BLaER1 treated with 17β-estradiol and CSF1 and Interleukin-3, amounts not matched to agents 10 nM and 100 nM (cell line): ENCODE measurements at regions not wholly inside any gene's neighbourhood (a gene's known extent, or its start where the extent isn't known, plus 50 kb on each side); places are given as distances from the start of the nearest gene placed in this dataset.

Source experiments
- H3K27ac ChIP-seq, 11 experiments: shearing (Covaris generic); formaldehyde crosslinking; 2 replicates each; pipeline ENCODE4 v1.8.1; 2022
- H3K27me3 ChIP-seq, 11 experiments: shearing (Covaris generic); formaldehyde crosslinking; 2 replicates each; pipeline ENCODE4 v1.8.1; 2022
- H3K36me3 ChIP-seq, 11 experiments: shearing (Covaris generic); formaldehyde crosslinking; 2 replicates each; pipeline ENCODE4 v1.8.1; 2022
- H3K4me1 ChIP-seq, 10 experiments: shearing (Covaris generic); formaldehyde crosslinking; 2 replicates each; pipeline ENCODE4 v1.8.1; 2022
- H3K4me2 ChIP-seq, 11 experiments: shearing (Covaris generic); formaldehyde crosslinking; 2 replicates each; pipeline ENCODE4 v1.8.1; 2022
- H3K4me3 ChIP-seq, 10 experiments: shearing (Covaris generic); formaldehyde crosslinking; 2 replicates each; pipeline ENCODE4 v1.8.1; 2022
- H3K9ac ChIP-seq, 11 experiments: shearing (Covaris generic); formaldehyde crosslinking; 2 replicates each; pipeline ENCODE4 v1.8.1; 2022
- H3K9me3 ChIP-seq, 11 experiments: shearing (Covaris generic); formaldehyde crosslinking; replicated peaks in 1 of 11; 2 replicates each; pipeline ENCODE4 v1.8.1; 2022
- H4K20me1 ChIP-seq, 11 experiments: shearing (Covaris generic); formaldehyde crosslinking; 2 replicates each; pipeline ENCODE4 v1.8.1; 2022
- Cebpa-rat ChIP-seq, 11 experiments: shearing (Covaris generic); IDR thresholded peaks; 2 replicates each; pipeline ENCODE4 v1.8.1; 2022

DNA sequence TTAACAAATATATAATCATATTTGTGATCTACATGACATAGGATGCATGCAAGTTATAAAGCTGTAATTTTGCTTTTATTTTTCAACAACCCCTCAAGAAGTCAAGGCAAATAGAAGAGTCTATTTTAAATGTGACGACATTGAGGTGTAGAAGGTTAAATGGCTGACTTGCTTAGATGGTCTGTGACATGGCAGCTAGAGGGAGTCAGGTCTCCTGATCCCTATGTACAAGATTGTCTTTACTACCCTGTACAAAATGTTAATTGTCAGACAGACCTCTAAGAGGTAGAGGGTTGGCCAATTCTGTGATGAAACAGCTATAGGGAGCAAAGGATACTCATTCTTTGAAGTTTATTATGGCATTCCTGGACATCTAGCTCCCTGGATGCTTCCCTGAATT lies 380.9 kb upstream of the MEF2C start:
- Histone ChIP-seq H3K36me3 (no peaks in the 10 kb centered on the region), H3K4me2 (no peak overlapping the region), H3K9me3 (0 out of 22 replicates have a peak, but pooled peaks cover 0 to 4% (median 0%) of the 10 kb centered on the region in 11 experiments), H3K9ac (no peak overlapping the region), H3K4me1 (peaks cover 14 to 54% (median 20%) of the 10 kb centered on the region in 10 experiments), H3K27me3 (no peaks in the 10 kb centered on the region), H3K4me3 (no peak overlapping the region), H3K27ac (no peak overlapping the region), H4K20me1 (no peaks in the 10 kb centered on the region)
- no peak for TF ChIP-seq Cebpa-rat (IDR thresholded peaks at IDR 0.05)

DNA sequence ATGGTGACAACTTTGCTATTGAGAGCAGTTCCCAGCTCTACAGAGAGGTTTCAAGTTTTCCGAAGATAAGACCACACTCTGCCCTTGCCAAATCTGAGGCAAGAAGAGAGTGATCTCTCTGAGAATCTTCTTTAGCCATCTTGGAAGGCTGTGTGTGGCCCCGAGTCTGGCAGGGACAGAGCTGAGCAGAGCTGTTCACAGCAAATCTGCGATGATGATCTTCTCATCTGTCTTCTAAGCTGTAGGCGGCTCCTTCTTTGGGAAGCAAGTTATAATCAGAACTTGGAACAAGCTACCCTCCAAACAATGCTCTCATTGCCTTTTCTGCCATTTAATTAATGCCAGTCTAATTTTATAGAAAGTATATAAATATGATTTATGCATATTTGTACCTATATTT lies 379.0 kb upstream of the MEF2C start:
- no peaks in the 10 kb centered on the region for H3K27me3 ChIP-seq
- H3K4me2 ChIP-seq = no peak overlapping the region
- no peak for TF ChIP-seq Cebpa-rat (IDR thresholded peaks at IDR 0.05)
- H3K36me3 ChIP-seq = no peaks in the 10 kb centered on the region
- no peak overlapping the region for H3K4me3 ChIP-seq
- H3K4me1 ChIP-seq = peaks cover 15 to 37% (median 25%) of the 10 kb centered on the region in 10 experiments
- no peak overlapping the region for H3K9ac ChIP-seq
- peaks cover 0 to 4% (median 0%) of the 10 kb centered on the region in 11 experiments; a peak in 1 of 22 replicates for H3K9me3 ChIP-seq
- H4K20me1 ChIP-seq = no peaks in the 10 kb centered on the region
- no peak overlapping the region for H3K27ac ChIP-seq

DNA sequence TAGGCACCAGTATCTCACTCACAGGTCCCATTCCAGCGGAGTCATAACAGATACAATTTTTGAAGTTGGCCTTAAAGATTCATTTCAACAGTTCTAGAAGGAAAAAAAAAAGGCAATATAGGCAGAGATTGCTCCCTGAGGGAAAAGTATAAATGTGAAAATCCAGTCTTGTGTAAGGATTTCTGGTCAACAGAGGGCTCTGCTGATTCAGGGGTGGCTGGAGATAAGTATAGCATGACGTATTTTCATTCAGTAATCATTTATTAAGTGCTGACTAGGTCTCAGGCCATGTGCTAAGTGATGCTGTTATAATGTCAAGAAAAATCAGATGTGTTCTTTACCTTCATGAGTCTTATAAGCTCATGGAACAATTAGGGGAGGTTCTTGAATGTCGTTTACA lies 377.3 kb upstream of the MEF2C start:
- H3K4me1 ChIP-seq = peaks cover 16 to 35% (median 31%) of the 10 kb centered on the region in 10 experiments
- no peak overlapping the region for H3K4me3 ChIP-seq
- TF ChIP-seq Cebpa-rat (IDR thresholded peaks at IDR 0.05) = no peak
- peaks cover 0 to 10% (median 0%) of the 10 kb centered on the region in 11 experiments; a peak in 1 of 22 replicates for H3K9me3 ChIP-seq
- peak overlapping the region in 10 of 11 experiments; percentile 11 to 85 (median 72); a peak in 12 of 22 replicates for H3K4me2 ChIP-seq
- H3K9ac ChIP-seq = no peak overlapping the region
- no peaks in the 10 kb centered on the region for H4K20me1 ChIP-seq
- H3K36me3 ChIP-seq = no peaks in the 10 kb centered on the region
- no peaks in the 10 kb centered on the region for H3K27me3 ChIP-seq
- H3K27ac ChIP-seq = no peak overlapping the region

DNA sequence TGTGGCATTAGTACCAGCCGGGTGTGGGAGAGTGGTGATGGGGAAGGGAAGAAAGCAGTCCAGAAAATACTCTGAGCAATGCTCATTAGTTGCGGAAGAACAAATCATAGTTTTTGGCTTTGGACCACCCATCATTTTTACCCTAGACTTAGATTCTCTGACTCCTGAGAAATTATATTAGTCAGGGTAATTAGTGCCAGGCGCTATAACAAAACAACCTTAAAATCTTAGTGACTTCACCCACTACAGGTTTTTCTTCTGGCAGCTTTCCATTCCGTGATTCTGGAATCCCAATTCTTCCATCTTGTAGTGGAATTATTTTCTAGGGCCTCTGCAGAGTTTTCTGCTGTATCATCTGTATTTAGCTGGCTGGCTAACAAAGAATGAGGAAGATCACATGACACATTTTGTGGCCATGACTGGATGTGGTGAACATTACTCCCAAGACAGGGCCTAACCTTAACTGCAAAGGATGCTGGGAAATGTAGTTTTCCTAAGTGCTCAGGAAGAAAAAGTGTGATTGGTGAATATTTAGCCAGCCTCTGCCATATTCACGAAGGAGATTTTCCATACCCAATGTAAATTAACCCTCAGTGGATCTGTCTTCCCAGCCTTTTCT lies 373.0 kb upstream of the MEF2C start:
- H3K9me3 ChIP-seq = peaks cover 0 to 10% (median 0%) of the 10 kb centered on the region in 11 experiments; a peak in 1 of 22 replicates
- peaks cover 16 to 35% (median 29%) of the 10 kb centered on the region in 10 experiments for H3K4me1 ChIP-seq
- H3K27me3 ChIP-seq = no peaks in the 10 kb centered on the region
- H3K27ac ChIP-seq = peak overlapping the region in 5 of 11 experiments; percentile 19 to 52 (median 22); a peak in 4 of 22 replicates
- no peaks in the 10 kb centered on the region for H4K20me1 ChIP-seq
- H3K9ac ChIP-seq = no peak overlapping the region
- H3K36me3 ChIP-seq = no peaks in the 10 kb centered on the region
- no peak overlapping the region for H3K4me3 ChIP-seq
- peak overlapping the region in 2 of 11 experiments; percentile 8 to 21; a peak in 1 of 22 replicates for H3K4me2 ChIP-seq
- TF ChIP-seq Cebpa-rat (IDR thresholded peaks at IDR 0.05) = no peak

DNA sequence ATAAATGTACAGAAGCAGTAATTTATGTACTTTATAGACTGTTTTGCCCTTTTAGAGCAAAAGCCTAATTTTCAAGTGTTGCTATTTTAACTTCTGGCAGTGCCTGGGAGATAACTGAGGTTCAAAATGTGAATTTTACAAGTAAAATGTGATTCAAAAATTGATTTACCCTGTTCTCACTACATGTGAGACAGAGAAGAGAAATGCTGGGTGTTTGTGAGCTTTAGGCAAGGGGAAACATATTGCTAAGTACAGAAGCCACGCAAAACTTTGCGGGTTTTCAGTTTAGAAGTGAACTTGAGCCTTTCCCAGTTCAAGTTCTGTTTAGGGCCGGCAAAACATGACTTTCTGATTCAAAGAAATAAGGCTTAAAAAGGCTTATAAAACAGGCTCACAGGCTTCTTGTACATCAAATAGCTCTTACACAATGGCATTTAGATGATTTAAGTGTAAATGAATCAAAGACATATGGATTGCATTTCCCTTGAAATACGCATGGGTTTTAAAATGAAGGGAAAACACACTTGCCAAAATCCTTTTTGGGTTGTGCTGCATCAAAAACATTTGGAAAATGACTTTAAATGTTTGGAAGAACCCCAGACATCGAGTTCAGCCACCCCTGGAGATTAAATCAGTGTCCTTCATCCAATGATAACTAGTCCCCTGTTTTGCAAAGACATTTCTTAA lies 370.8 kb upstream of the MEF2C start:
- H3K9ac ChIP-seq = no peak overlapping the region
- H3K27ac ChIP-seq = no peak overlapping the region
- no peaks in the 10 kb centered on the region for H4K20me1 ChIP-seq

DNA sequence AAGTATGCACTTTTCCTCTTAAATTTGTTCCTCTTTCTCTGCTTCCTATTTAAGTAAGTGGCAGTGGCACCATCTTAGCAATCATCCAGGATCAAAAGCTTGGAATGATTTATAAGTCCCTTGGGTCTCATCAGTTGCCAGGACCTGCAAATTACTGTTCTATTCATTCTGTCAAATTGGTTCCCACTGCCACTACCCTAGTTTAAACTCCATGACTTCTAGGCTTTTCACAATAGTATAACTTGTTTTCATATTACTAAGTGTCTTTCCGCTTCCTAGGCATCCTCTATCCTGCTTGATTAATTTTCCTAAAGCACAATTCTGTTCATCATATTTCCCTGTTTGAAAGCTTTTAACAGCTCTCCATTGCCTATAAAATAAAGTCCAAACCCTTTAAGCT lies 363.9 kb upstream of the MEF2C start:
- H3K9me3 ChIP-seq = no peaks in the 10 kb centered on the region
- H3K4me1 ChIP-seq = peaks cover 0 to 26% (median 10%) of the 10 kb centered on the region in 10 experiments; a peak in 13 of 20 replicates
- H3K36me3 ChIP-seq = no peaks in the 10 kb centered on the region
- no peak for TF ChIP-seq Cebpa-rat (IDR thresholded peaks at IDR 0.05)
- H4K20me1 ChIP-seq = no peaks in the 10 kb centered on the region
- no peak overlapping the region for H3K27ac ChIP-seq
- H3K27me3 ChIP-seq = no peaks in the 10 kb centered on the region
- no peak overlapping the region for H3K4me3 ChIP-seq
- peak overlapping the region in 7 of 11 experiments; percentile 27 to 70 (median 41); a peak in 13 of 22 replicates for H3K4me2 ChIP-seq
- no peak overlapping the region for H3K9ac ChIP-seq

More for the DNA sequence above, 370.8 kb upstream of the MEF2C start:
- Histone ChIP-seq H3K4me2 (no peak overlapping the region), H3K36me3 (no peaks in the 10 kb centered on the region), H3K27me3 (no peaks in the 10 kb centered on the region), H3K4me3 (no peak overlapping the region), H3K4me1 (peaks cover under 1 to 19% (median 9%) of the 10 kb centered on the region in 10 experiments; a peak in 18 of 20 replicates), H3K9me3 (peaks cover 0 to 10% (median 0%) of the 10 kb centered on the region in 11 experiments; a peak in 1 of 22 replicates)
- no peak for TF ChIP-seq Cebpa-rat (IDR thresholded peaks at IDR 0.05)

DNA sequence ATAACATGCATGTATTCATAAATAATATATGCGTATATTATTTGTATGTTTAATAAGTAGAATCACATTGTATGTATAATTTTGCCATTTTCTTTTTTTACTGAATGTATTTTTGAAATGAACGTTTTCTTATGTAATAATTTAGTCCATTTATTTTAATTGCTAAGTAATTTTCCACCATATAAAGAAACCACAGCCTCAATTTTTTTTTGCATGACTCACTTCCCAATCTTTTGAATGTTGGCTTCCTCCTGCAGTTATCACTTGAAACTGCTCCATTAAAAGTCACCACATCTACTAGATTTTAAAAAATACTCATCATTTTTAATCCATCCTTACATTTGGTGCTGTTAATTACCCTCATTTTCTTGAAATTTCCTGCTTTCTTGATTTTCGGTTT lies 363.3 kb upstream of the MEF2C start:
- Histone ChIP-seq H4K20me1 (no peaks in the 10 kb centered on the region), H3K4me1 (peaks cover 0 to 26% (median 10%) of the 10 kb centered on the region in 10 experiments; a peak in 13 of 20 replicates), H3K4me3 (no peak overlapping the region), H3K9ac (no peak overlapping the region), H3K27me3 (no peaks in the 10 kb centered on the region), H3K9me3 (no peaks in the 10 kb centered on the region), H3K4me2 (peak overlapping the region in 7 of 11 experiments; percentile 27 to 70 (median 41); a peak in 13 of 22 replicates), H3K27ac (no peak overlapping the region), H3K36me3 (no peaks in the 10 kb centered on the region)
- TF ChIP-seq Cebpa-rat (IDR thresholded peaks at IDR 0.05) = no peak

DNA sequence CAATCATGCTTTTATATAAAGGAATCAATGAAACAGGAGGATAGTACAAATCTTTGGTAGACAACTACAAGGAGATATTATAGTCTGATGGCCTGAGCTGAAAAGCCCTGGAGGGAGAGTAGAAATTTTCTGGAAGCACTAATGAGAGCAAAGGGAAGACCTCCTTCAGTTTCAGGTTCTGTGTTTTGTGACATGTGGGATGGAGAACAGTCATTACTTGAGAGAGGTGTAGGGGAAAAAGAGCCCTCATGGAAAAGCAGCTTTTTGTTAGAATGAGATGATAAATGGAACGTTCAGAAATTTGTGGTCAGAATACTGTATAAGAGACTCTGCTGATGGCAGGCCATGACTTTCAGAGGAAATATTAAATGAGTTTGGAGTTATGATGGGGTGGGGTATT lies 360.6 kb upstream of the MEF2C start:
- Histone ChIP-seq H3K4me3 (no peak overlapping the region), H3K27me3 (no peaks in the 10 kb centered on the region), H3K9me3 (no peaks in the 10 kb centered on the region), H3K4me2 (no peak overlapping the region), H3K4me1 (peaks cover 0 to 26% (median 10%) of the 10 kb centered on the region in 10 experiments; a peak in 13 of 20 replicates), H4K20me1 (no peaks in the 10 kb centered on the region), H3K27ac (no peak overlapping the region), H3K36me3 (no peaks in the 10 kb centered on the region), H3K9ac (no peak overlapping the region)
- no peak for TF ChIP-seq Cebpa-rat (IDR thresholded peaks at IDR 0.05)

DNA sequence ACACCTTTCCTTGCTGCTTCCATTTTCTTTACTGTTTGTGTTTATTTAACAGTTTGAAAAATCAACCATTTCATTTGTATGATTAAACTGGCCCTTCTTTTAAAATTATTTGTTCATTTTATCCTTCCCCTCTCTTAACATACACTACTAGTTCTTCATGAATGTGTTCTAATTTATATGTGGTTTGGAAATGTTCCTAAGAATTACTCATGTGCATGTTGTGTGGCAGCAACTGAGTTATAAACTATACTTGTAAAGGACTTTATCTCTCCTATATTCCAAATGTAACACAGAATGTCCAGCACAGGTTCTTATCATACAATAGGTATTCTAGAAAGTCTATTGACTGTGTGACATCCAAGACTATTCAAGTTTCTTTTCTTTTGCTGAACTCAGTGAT lies 358.2 kb upstream of the MEF2C start:
- H3K4me3 ChIP-seq = no peak overlapping the region
- H3K36me3 ChIP-seq = no peaks in the 10 kb centered on the region
- no peaks in the 10 kb centered on the region for H4K20me1 ChIP-seq
- H3K4me1 ChIP-seq = peaks cover 0 to 24% (median 2%) of the 10 kb centered on the region in 10 experiments; a peak in 7 of 20 replicates
- H3K9ac ChIP-seq = no peak overlapping the region
- H3K4me2 ChIP-seq = no peak overlapping the region
- TF ChIP-seq Cebpa-rat (IDR thresholded peaks at IDR 0.05) = no peak
- no peaks in the 10 kb centered on the region for H3K9me3 ChIP-seq
- H3K27ac ChIP-seq = no peak overlapping the region
- H3K27me3 ChIP-seq = no peaks in the 10 kb centered on the region
